Heart left ventricle (tissue), 16 donors: ENCODE measurements at regions not wholly inside any gene's neighbourhood (a gene's known extent, or its start where the extent isn't known, plus 50 kb on each side); places are given as distances from the start of the nearest gene placed in this dataset.

Experiments
- ATAC-seq, 4 donors: fragments of 200-7000 bp; cut with Tn5 transposase; one replicate each; pipeline ENCODE4 v1.9.1; 2020 to 2022; ENCODE audit warnings: moderate library complexity in 4 of 4, mild to moderate bottlenecking in 3 of 4, moderate number of reproducible peaks in 1 of 4
- DNase-seq, 5 donors: peaks; one replicate each; pipeline ENCODE4 v3.0.0-alpha.2; 2020
- H3K27ac ChIP-seq, 12 donors: fragments of 200-600 bp; sonication (generic) in 4 of 12; one replicate each; pipeline versions ENCODE4 v1.5.0 to v1.8.0; 2016 to 2022; ENCODE audit warnings: mild to moderate bottlenecking in 2 of 12
- H3K27me3 ChIP-seq, 9 donors: fragments of 200-600 bp; sonication (generic) in 2 of 9; one replicate each; pipeline versions ENCODE4 v1.5.1 to v1.8.0; 2016 to 2022; ENCODE audit warnings: mild to moderate bottlenecking in 3 of 9
- H3K36me3 ChIP-seq, 9 donors: fragments of 200-600 bp; sonication (generic) in 2 of 9; one replicate each; pipeline versions ENCODE4 v1.5.0 to v1.8.0; 2018 to 2022; ENCODE audit warnings: mild to moderate bottlenecking in 2 of 9
- H3K4me1 ChIP-seq, 12 donors: fragments of 200-600 bp; sonication (generic) in 4 of 12; one replicate each; pipeline versions ENCODE4 v1.5.0 to v1.8.0; 2016 to 2022; ENCODE audit warnings: mild to moderate bottlenecking in 3 of 12
- H3K4me3 ChIP-seq, 12 donors: fragments of 200-600 bp; sonication (generic) in 4 of 12; one replicate each; pipeline versions ENCODE4 v1.5.0 to v1.8.0; 2017 to 2022; ENCODE audit warnings: mild to moderate bottlenecking in 9 of 12, moderate library complexity in 4 of 12
- H3K9me3 ChIP-seq, 12 donors: fragments of 200-600 bp; sonication (generic) in 4 of 12; one replicate each; pipeline versions ENCODE4 v1.5.0 to v1.8.0; 2016 to 2022; ENCODE audit warnings: mild to moderate bottlenecking in 1 of 12
- POLR2A ChIP-seq, 2 donors: fragments of 450-650 bp; IDR thresholded peaks; one replicate each; pipeline ENCODE4 v1.6.1; 2017; ENCODE audit warnings: antibody characterized with exemption in 2 of 2, mild to moderate bottlenecking in 2 of 2, moderate library complexity in 2 of 2
- WGBS, 4 donors: extraction: QIAGEN DNeasy Blood & Tissue Kit in 2 of 4; methylation state at CpG; one replicate each; pipeline versions ENCODE4 v1.1.5 to v1.1.7; 2013 to 2018; 5-methylcytosine and 5-hydroxymethylcytosine counted together
- intact Hi-C, 10 donors: fragments of 100-400 bp; cut with DNase I; formaldehyde crosslinking; loops; one replicate each; pipeline versions ENCODE4 v1.11.1 to v1.14.2; 2022
- TF ChIP-seq, protein P1 (sequence below), 12 donors: fragments of 200-600 bp; sonication (generic) in 4 of 12; IDR thresholded peaks; one replicate each; pipeline versions ENCODE4 v1.5.0 to v1.8.0; 2018 to 2022; ENCODE audit warnings: antibody characterized with exemption in 12 of 12, mild to moderate bottlenecking in 5 of 12
- donor health status: ischemic (EF 13 %, LVEDD 7.1; RV severe dilation, severe dysfunction).
- donor health status: healthy with polysubstance abuse.
- donor health status: DM: no; HTN: yes; CAD: no.
- donor health status: DM: no; HTN: no; CAD: no.
- donor health status: ischemic (EF 25% LVEDD 6.9; RV normal size, moderate dysfunction).
- donor health status: ischemic (EF 25% LVEDD 5.7; RV mildly dilated, moderate dysfunction).
- donor health status: healthy.
- donor health status: DM: yes; HTN: yes; CAD: no.
- donor health status: ischemic (EF 35%, LVEDD 5.7; RV mildly dilated, moderate dysfunction).
- donor health status: nonischemic (EF 11% LVEDD 7.7; RV severe dilation, severe dysfunction).
- donor health status: DM: yes; HTN: yes; CAD: no.
- donor health status: PGD.
- donor health status: ischemic (EF 29% LVEDD 5.4; RV normal size, mild dysfunction).
- donor health status: nonischemic (EF 23%, LVEDD 6.1; RV moderate dilation, normal function).

DNA sequence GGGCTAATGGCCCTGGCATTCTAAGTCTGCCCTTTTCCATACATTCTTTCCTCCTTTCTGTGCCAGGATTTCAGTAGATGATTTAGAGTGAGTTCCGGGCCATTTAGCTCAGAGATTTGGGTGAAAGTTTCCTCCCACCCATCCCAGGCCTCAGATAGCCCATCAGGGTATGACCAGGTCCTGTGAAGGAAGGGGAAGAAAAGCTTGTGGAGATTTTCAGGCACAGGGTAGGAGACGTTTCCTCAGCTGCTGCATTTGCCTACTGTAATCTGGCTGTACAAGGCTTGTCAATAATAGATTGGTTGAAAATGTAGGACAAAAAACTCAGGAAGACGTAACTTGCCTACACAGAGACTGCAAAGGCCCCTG is 63.2 kb upstream of the BCL6 start:
- H3K36me3 ChIP-seq = no peaks in the 10 kb centered on the region
- intact Hi-C loops = no loop called here
- ATAC-seq (no peak), DNase-seq (no peak)
- H3K4me1 ChIP-seq = peaks cover 0 to 10% (median 0%) of the 10 kb centered on the region in 12 donors
- no peak overlapping the region for H3K4me3 ChIP-seq
- no peaks in the 10 kb centered on the region for H3K27me3 ChIP-seq
- no peaks in the 10 kb centered on the region for H3K9me3 ChIP-seq
- H3K27ac ChIP-seq = no peak overlapping the region
- WGBS, 4 donors = 58 to 71% (median 65%) methylated on average over 3 of the region's 3 CpGs
- TF ChIP-seq, protein P1, sequence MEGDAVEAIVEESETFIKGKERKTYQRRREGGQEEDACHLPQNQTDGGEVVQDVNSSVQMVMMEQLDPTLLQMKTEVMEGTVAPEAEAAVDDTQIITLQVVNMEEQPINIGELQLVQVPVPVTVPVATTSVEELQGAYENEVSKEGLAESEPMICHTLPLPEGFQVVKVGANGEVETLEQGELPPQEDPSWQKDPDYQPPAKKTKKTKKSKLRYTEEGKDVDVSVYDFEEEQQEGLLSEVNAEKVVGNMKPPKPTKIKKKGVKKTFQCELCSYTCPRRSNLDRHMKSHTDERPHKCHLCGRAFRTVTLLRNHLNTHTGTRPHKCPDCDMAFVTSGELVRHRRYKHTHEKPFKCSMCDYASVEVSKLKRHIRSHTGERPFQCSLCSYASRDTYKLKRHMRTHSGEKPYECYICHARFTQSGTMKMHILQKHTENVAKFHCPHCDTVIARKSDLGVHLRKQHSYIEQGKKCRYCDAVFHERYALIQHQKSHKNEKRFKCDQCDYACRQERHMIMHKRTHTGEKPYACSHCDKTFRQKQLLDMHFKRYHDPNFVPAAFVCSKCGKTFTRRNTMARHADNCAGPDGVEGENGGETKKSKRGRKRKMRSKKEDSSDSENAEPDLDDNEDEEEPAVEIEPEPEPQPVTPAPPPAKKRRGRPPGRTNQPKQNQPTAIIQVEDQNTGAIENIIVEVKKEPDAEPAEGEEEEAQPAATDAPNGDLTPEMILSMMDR (IDR thresholded peaks at IDR 0.05) = no peak
- TF ChIP-seq POLR2A (IDR thresholded peaks at IDR 0.05) = no peak

DNA sequence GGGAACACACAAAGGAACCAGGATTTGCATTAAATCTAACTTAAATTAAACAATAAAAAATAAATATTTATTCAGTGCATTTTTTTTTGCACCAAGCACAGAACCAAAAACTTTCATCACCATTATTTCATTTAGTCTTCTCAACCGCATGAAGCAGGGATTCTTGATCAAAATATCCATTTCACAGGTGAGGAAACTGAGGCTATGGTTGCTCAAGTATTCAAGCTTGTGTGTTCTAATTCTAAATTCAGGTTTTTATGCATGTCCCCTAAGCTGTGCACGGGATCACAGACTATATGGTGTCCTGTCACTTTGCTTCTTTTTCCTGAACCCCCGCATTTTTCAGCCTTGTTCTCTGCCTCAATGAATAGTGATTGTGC is 64.3 kb upstream of the BCL6 start:
- no peaks in the 10 kb centered on the region for H3K36me3 ChIP-seq

DNA sequence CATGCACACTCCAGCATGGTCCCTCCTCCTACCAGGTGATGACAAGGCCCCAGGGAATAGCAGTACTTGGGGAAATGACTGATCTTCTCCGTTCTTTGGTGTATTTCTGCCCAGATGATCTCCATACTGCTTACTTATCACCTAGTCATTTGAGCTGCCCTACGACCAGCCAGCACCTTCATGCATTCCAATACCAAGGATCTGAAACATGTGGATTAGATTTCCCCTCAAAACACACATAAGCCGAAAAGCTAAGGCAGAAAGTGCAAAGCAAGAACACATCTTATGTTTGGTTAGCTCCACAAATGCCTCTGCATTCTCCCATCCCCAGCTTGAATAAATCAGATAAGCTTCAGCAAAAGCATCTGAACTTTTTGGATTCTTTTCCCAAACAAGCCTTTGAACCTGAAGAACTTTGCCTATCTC is 64.8 kb upstream of the BCL6 start:
- TF ChIP-seq POLR2A (IDR thresholded peaks at IDR 0.05) = no peak
- TF ChIP-seq, protein P1 (IDR thresholded peaks at IDR 0.05) = no peak
- Histone ChIP-seq H3K27me3 (no peaks in the 10 kb centered on the region), H3K27ac (no peak overlapping the region), H3K9me3 (no peaks in the 10 kb centered on the region), H3K4me3 (no peak overlapping the region), H3K4me1 (peaks cover 0 to 10% (median 0%) of the 10 kb centered on the region in 12 donors), H3K36me3 (no peaks in the 10 kb centered on the region)
- DNase-seq (no peak), ATAC-seq (no peak)
- WGBS, 4 donors = 78 to 87% (median 83%) methylated on average over 3 of the region's 3 CpGs
- intact Hi-C loops = no loop called here

More for the DNA sequence above, 64.3 kb upstream of the BCL6 start:
- Histone ChIP-seq H3K9me3 (no peaks in the 10 kb centered on the region), H3K4me3 (no peak overlapping the region), H3K4me1 (peaks cover 0 to 10% (median 0%) of the 10 kb centered on the region in 12 donors), H3K27me3 (no peaks in the 10 kb centered on the region), H3K27ac (no peak overlapping the region)
- intact Hi-C loops = no loop called here
- no peak for DNase-seq
- 84 to 95% (median 91%) methylated on average over 3 of the region's 3 CpGs for WGBS, 4 donors
- TF ChIP-seq, protein P1 (IDR thresholded peaks at IDR 0.05) = no peak
- no peak for TF ChIP-seq POLR2A (IDR thresholded peaks at IDR 0.05)
- ATAC-seq = no peak

DNA sequence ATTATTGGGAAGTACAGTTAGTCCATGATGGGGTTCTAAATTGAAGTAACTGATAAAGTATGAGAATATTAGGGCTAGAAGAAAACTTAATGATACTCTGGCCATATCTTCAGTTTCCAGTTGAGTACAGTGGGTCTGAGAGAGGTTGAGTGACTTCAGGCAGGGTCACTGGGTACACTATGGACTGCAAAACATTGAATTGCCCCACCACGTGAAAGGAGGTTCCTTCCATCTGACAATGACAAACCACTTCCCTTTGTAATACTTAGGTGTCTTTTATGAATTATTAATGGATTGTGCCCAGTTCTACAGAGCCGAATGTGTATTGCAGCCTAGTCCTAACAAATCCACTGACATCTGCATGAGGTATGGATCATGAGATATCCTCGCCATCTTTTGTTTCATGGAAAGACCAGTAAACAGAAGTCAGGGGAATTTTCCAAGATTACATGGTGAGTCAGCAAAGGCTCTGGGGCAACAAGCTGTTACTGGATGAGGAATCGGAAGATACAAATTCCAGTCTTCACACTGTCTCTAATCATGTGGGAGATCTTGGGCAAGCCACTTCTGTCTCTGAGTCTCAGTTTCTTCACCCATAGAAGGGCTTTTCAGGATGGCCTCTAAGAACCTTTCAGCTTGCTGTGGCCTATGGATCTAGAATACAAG is 66.5 kb upstream of the BCL6 start:
- H3K27me3 ChIP-seq = no peaks in the 10 kb centered on the region
- no peak overlapping the region for H3K4me3 ChIP-seq
- no peak for TF ChIP-seq POLR2A (IDR thresholded peaks at IDR 0.05)
- TF ChIP-seq, protein P1 (IDR thresholded peaks at IDR 0.05) = no peak
- 88 to 90% (median 89%) methylated on average over 4 of the region's 4 CpGs for WGBS, 4 donors
- no peaks in the 10 kb centered on the region for H3K9me3 ChIP-seq
- ATAC-seq (no peak), DNase-seq (no peak)
- intact Hi-C loops = no loop called here
- peaks cover 0 to 10% (median 0%) of the 10 kb centered on the region in 12 donors for H3K4me1 ChIP-seq
- no peaks in the 10 kb centered on the region for H3K36me3 ChIP-seq
- H3K27ac ChIP-seq = peak overlapping the region in 1 of 12 donors; percentile 48
